Iris pigment epithelial cell (primary cell): ENCODE measurements at regions not wholly inside any gene's neighbourhood (a gene's known extent, or its start where the extent isn't known, plus 50 kb on each side); places are given as distances from the start of the nearest gene placed in this dataset.
A peak's percentile ranks its signal among the peaks of the same experiment; 100 is the strongest.
"Not testable (repeated sequence)": the region's sequence is repeated elsewhere in the genome, so short reads cannot be mapped to it uniquely, and the experiment has no call there.

ENCODE experiments used
- DNase-seq: peaks from one replicate; pipeline ENCODE4 v3.0.0-alpha.2; 2011; ENCODE audit warnings: low read depth

- DNase-seq = peak; percentile 52
Observed at GRCh38 chr12:68479896-68480291, 130.8 kb upstream of the RAP1B start.

GRCh38 chr12:68480526-68480925 is 130.2 kb upstream of the RAP1B start:
- DNase-seq = no peak

- DNase-seq = peak; percentile 50
Observed at GRCh38 chr12:68481181-68481941, 129.3 kb upstream of the RAP1B start.

GRCh38 chr12:68482014-68482413 is 128.7 kb upstream of the RAP1B start:
- no peak for DNase-seq

- no peak for DNase-seq
Observed at GRCh38 chr12:68482660-68483059, 128.0 kb upstream of the RAP1B start.

- DNase-seq = peak; percentile 83
Observed at GRCh38 chr12:68483592-68484383, 126.9 kb upstream of the RAP1B start.

- DNase-seq = not testable (repeated sequence)
Observed at GRCh38 chr12:68484578-68484977, 126.1 kb upstream of the RAP1B start.

GRCh38 chr12:68486449-68486848 is 124.2 kb upstream of the RAP1B start:
- not testable (repeated sequence) for DNase-seq

- DNase-seq = no peak
Observed at GRCh38 chr12:68487721-68488309, 122.9 kb upstream of the RAP1B start.

- no peak for DNase-seq
Observed at GRCh38 chr12:68489273-68489672, 121.4 kb upstream of the RAP1B start.

GRCh38 chr12:68490476-68490875 is 120.2 kb upstream of the RAP1B start:
- DNase-seq = no peak

GRCh38 chr12:68491204-68491960 is 119.3 kb upstream of the RAP1B start:
- no peak for DNase-seq

GRCh38 chr12:68495336-68496070 is 115.2 kb upstream of the RAP1B start:
- peak; percentile 88 for DNase-seq

GRCh38 chr12:68497107-68497506 is 113.6 kb upstream of the RAP1B start:
- DNase-seq = no peak

- DNase-seq = peak; percentile 98
Observed at GRCh38 chr12:68497702-68498101, 113.0 kb upstream of the RAP1B start.

- no peak for DNase-seq
Observed at GRCh38 chr12:68498736-68499135, 112.0 kb upstream of the RAP1B start.

GRCh38 chr12:68499616-68500015 is 111.1 kb upstream of the RAP1B start:
- DNase-seq = no peak

- no peak for DNase-seq
Observed at GRCh38 chr12:68501226-68501625, 109.5 kb upstream of the RAP1B start.

GRCh38 chr12:68505970-68506369 is 104.7 kb upstream of the RAP1B start:
- DNase-seq = no peak

GRCh38 chr12:68506619-68507018 is 104.1 kb upstream of the RAP1B start:
- DNase-seq = no peak

- DNase-seq = no peak
Observed at GRCh38 chr12:68507657-68508056, 103.0 kb upstream of the RAP1B start.

GRCh38 chr12:68508576-68508975 is 102.1 kb upstream of the RAP1B start:
- DNase-seq = no peak
